ENCODE measurements at regions not wholly inside any gene's neighbourhood (a gene's known extent, or its start where the extent isn't known, plus 50 kb on each side); places are given as distances from the start of the nearest gene placed in this dataset.

GRCh38 chr2:101630224-101630949, 67.1 kb upstream of the MAP4K4 start:
- H3K27me3 ChIP-seq (ENCODE audit: control insufficient read depth, extremely low read depth, insufficient read depth, low read length), result no peaks in the 10 kb centered on the region
- H3K79me2 ChIP-seq (ENCODE audit: control insufficient read depth, insufficient read depth, low read length), result no peaks in the 10 kb centered on the region
- no peak overlapping the region for H3K4me3 ChIP-seq (ENCODE audit: control insufficient read depth in 2 of 3, extremely low read depth in 1 of 3, insufficient read depth in 2 of 3, low read depth in 1 of 3, low read length in 3 of 3)
- no peaks in the 10 kb centered on the region for H3K9me3 ChIP-seq (ENCODE audit: control insufficient read depth, low read depth, low read length)
- dilution Hi-C loops (cut with MboI; ENCODE audit: extremely low pct_ligation_motif_present, low sequenced_read_pairs), result no loop called here
- TF ChIP-seq EZH2 (IDR thresholded peaks at IDR 0.05; ENCODE audit: low read length), result no peak
- no peak for TF ChIP-seq CTCF (optimal IDR thresholded peaks at IDR 0.05 in 1 of 3, IDR thresholded peaks at IDR 0.05 in 1 of 3, conservative IDR thresholded peaks at IDR 0.05 in 1 of 3; ENCODE audit: extremely low read depth in 1 of 3, insufficient read depth in 2 of 3, low read length in 3 of 3)
- no peaks in the 10 kb centered on the region for H4K20me1 ChIP-seq (ENCODE audit: control insufficient read depth, extremely low read depth, insufficient read depth, low read length)
- no peaks in the 10 kb centered on the region for H3K9me1 ChIP-seq (ENCODE audit: control insufficient read depth, extremely low read depth, insufficient read depth, low read length)
- DNase-seq (ENCODE audit: low read depth, low spot score) (peak; percentile 69), FAIRE-seq (no peak)
- H3K9ac ChIP-seq (ENCODE audit: control insufficient read depth, extremely low read depth, insufficient read depth, low read length), result no peak overlapping the region
- H3K4me1 ChIP-seq (ENCODE audit: control insufficient read depth, extremely low read depth, insufficient read depth, low read length), result no peaks in the 10 kb centered on the region
- H2AFZ ChIP-seq (ENCODE audit: control insufficient read depth, low read length), result no peak overlapping the region
- no peak overlapping the region for H3K4me2 ChIP-seq (ENCODE audit: control insufficient read depth, extremely low read depth, insufficient read depth, low read depth, low read length)
- H3K27ac ChIP-seq (ENCODE audit: control insufficient read depth, insufficient read depth, low read length), result peak overlapping the region; percentile 26
- no peaks in the 10 kb centered on the region for H3K36me3 ChIP-seq (ENCODE audit: control insufficient read depth in 2 of 2, extremely low read depth in 1 of 2, insufficient read depth in 2 of 2, low read length in 2 of 2)

- Histone ChIP-seq H3K4me3 (ENCODE audit: control insufficient read depth in 2 of 3, extremely low read depth in 1 of 3, insufficient read depth in 2 of 3, low read depth in 1 of 3, low read length in 3 of 3) (no peak overlapping the region), H3K4me2 (ENCODE audit: control insufficient read depth, extremely low read depth, insufficient read depth, low read depth, low read length) (no peak overlapping the region), H3K27ac (ENCODE audit: control insufficient read depth, insufficient read depth, low read length) (no peak overlapping the region), H3K9me1 (ENCODE audit: control insufficient read depth, extremely low read depth, insufficient read depth, low read length) (no peaks in the 10 kb centered on the region), H3K9ac (ENCODE audit: control insufficient read depth, extremely low read depth, insufficient read depth, low read length) (no peak overlapping the region), H3K79me2 (ENCODE audit: control insufficient read depth, insufficient read depth, low read length) (no peaks in the 10 kb centered on the region), H2AFZ (ENCODE audit: control insufficient read depth, low read length) (no peak overlapping the region), H3K9me3 (ENCODE audit: control insufficient read depth, low read depth, low read length) (no peaks in the 10 kb centered on the region), H3K36me3 (ENCODE audit: control insufficient read depth in 2 of 2, extremely low read depth in 1 of 2, insufficient read depth in 2 of 2, low read length in 2 of 2) (no peaks in the 10 kb centered on the region), H3K4me1 (ENCODE audit: control insufficient read depth, extremely low read depth, insufficient read depth, low read length) (no peaks in the 10 kb centered on the region), H4K20me1 (ENCODE audit: control insufficient read depth, extremely low read depth, insufficient read depth, low read length) (no peaks in the 10 kb centered on the region), H3K27me3 (ENCODE audit: control insufficient read depth, extremely low read depth, insufficient read depth, low read length) (no peaks in the 10 kb centered on the region)
- DNase-seq (ENCODE audit: low read depth, low spot score), result no peak
- no peak for FAIRE-seq
- TF ChIP-seq CTCF (optimal IDR thresholded peaks at IDR 0.05 in 1 of 3, IDR thresholded peaks at IDR 0.05 in 1 of 3, conservative IDR thresholded peaks at IDR 0.05 in 1 of 3; ENCODE audit: extremely low read depth in 1 of 3, insufficient read depth in 2 of 3, low read length in 3 of 3) (no peak), EZH2 (IDR thresholded peaks at IDR 0.05; ENCODE audit: low read length) (no peak)
- dilution Hi-C loops (cut with MboI; ENCODE audit: extremely low pct_ligation_motif_present, low sequenced_read_pairs), result no loop called here
Observed at GRCh38 chr2:101628030-101628392, 69.5 kb upstream of the MAP4K4 start.

Data from keratinocyte (primary cell).